GM10266 (cell line): ENCODE measurements at regions not wholly inside any gene's neighbourhood (a gene's known extent, or its start where the extent isn't known, plus 50 kb on each side); places are given as distances from the start of the nearest gene placed in this dataset.

Source experiments
- DNase-seq: peaks from one replicate; pipeline ENCODE4 v3.0.0; 2012; ENCODE audit errors: extremely low spot score
- CTCF ChIP-seq: IDR thresholded peaks from 2 replicates; pipeline ENCODE4 v1.5.1; 2012; ENCODE audit warnings: mild to moderate bottlenecking, low read depth; ENCODE audit not compliant: control insufficient read depth, insufficient read depth; ENCODE audit errors: missing control alignments

GRCh38 chr2:60298006-60298696 is 255.3 kb downstream of the BCL11A start:
- TF ChIP-seq CTCF: no peak
- DNase-seq: no peak

GRCh38 chr2:60297296-60298005 is 256.0 kb downstream of the BCL11A start:
- TF ChIP-seq CTCF: no peak
- no peak for DNase-seq

GRCh38 chr2:60296219-60296955 is 257.1 kb downstream of the BCL11A start:
- TF ChIP-seq CTCF: no peak

GRCh38 chr2:60295636-60295962 is 257.9 kb downstream of the BCL11A start:
- TF ChIP-seq CTCF: no peak
- no peak for DNase-seq

More at GRCh38 chr2:60296219-60296955, 257.1 kb downstream of the BCL11A start:
- DNase-seq: no peak

- no peak for TF ChIP-seq CTCF
- DNase-seq: no peak
Measured at GRCh38 chr2:60294901-60295635, 258.4 kb downstream of the BCL11A start.

- no peak for TF ChIP-seq CTCF
- DNase-seq: no peak
Measured at GRCh38 chr2:60292242-60292641, 261.2 kb downstream of the BCL11A start.
